H1 (cell line): ENCODE measurements at regions not wholly inside any gene's neighbourhood (a gene's known extent, or its start where the extent isn't known, plus 50 kb on each side); places are given as distances from the start of the nearest gene placed in this dataset.

Experiments used
- CTCF ChIA-PET: fragments of 300-600 bp; sonication (Branson Sonifier 250); formaldehyde crosslinking; loops from one replicate; lab custom pipeline; 2021; ENCODE audit not compliant: partially characterized antibody; lab: Charles Lee
- POLR2A ChIA-PET: fragments of 300-600 bp; sonication (Branson Sonifier 250); formaldehyde crosslinking; loops from one replicate; lab custom pipeline; 2021; ENCODE audit warnings: inconsistent platforms; ENCODE audit not compliant: partially characterized antibody; lab: Charles Lee
- DNase-seq, 2 experiments: peaks; one replicate each; pipeline versions ENCODE4 v3.0.0 to v3.0.0-alpha.2; 2010 to 2022; ENCODE audit warnings: low spot score in 2 of 2, low read depth in 1 of 2, mixed read lengths in 1 of 2
- FAIRE-seq: peaks from 2 replicates; lab custom pipeline; 2011; peaks lifted over from hg19 to GRCh38; lab: Jason Lieb, UNC
- H2AFZ ChIP-seq: 2 replicates; pipeline ENCODE4 v1.8.1; 2012; ENCODE audit warnings: low read length, inconsistent platforms
- H2AK5ac ChIP-seq: 2 replicates; pipeline ENCODE4 v1.6.1; 2013; ENCODE audit warnings: low read depth, low read length
- H2BK120ac ChIP-seq: replicated peaks from 2 replicates; pipeline ENCODE3; 2013; ENCODE audit warnings: low read depth, low read length, inconsistent platforms
- H2BK12ac ChIP-seq: 2 replicates; pipeline ENCODE4 v1.6.1; 2013; ENCODE audit warnings: low read depth, low read length
- H2BK15ac ChIP-seq: 2 replicates; pipeline ENCODE4 v1.6.1; 2013; ENCODE audit warnings: low read length
- H2BK20ac ChIP-seq: 2 replicates; pipeline ENCODE4 v1.6.1; 2013; ENCODE audit warnings: low read length
- H2BK5ac ChIP-seq: 2 replicates; pipeline ENCODE4 v1.6.1; 2013; ENCODE audit warnings: low read depth, low read length
- H3K14ac ChIP-seq: 2 replicates; pipeline ENCODE4 v1.6.1; 2013; ENCODE audit warnings: inconsistent platforms; ENCODE audit not compliant: insufficient read length
- H3K18ac ChIP-seq: 2 replicates; pipeline ENCODE4 v1.6.1; 2013; ENCODE audit warnings: low read length; ENCODE audit errors: extremely low read depth
- H3K23ac ChIP-seq: 2 replicates; pipeline ENCODE4 v1.6.1; 2013; ENCODE audit warnings: inconsistent platforms; ENCODE audit not compliant: insufficient read length
- H3K23me2 ChIP-seq: 2 replicates; pipeline ENCODE4 v1.6.1; 2013; ENCODE audit warnings: low read depth, low read length
- H3K27ac ChIP-seq: 2 replicates; pipeline ENCODE4 v1.6.1; 2011; ENCODE audit warnings: low read depth, low read length, inconsistent platforms
- H3K27me3 ChIP-seq, 4 experiments: replicated peaks in 1 of 4; 1 replicate in 1 of 4; 2 replicates in 3 of 4; pipeline versions ENCODE4 v1.6.1 to v1.8.1; 2011 to 2013; ENCODE audit warnings: low read length in 3 of 4, mild to moderate bottlenecking in 3 of 4, inconsistent platforms in 2 of 4, mixed read lengths in 2 of 4, moderate library complexity in 1 of 4; ENCODE audit not compliant: control insufficient read depth in 3 of 4, insufficient read depth in 3 of 4; ENCODE audit errors: extremely low read depth in 1 of 4
- H3K36me3 ChIP-seq, 4 experiments: 2 replicates each; pipeline versions ENCODE4 v1.6.1 to v1.8.1; 2011 to 2013; ENCODE audit warnings: mild to moderate bottlenecking in 4 of 4, low read length in 3 of 4, moderate library complexity in 2 of 4, control low read depth in 1 of 4, inconsistent platforms in 1 of 4; ENCODE audit not compliant: insufficient read depth in 4 of 4, control insufficient read depth in 2 of 4
- H3K4ac ChIP-seq: replicated peaks from 2 replicates; pipeline ENCODE3; 2013; ENCODE audit warnings: low read length, low read depth, mixed read lengths, inconsistent platforms; ENCODE audit not compliant: insufficient read length
- H3K4me1 ChIP-seq, 4 experiments: replicated peaks in 1 of 4; 1 replicate in 1 of 4; 2 replicates in 3 of 4; pipeline versions ENCODE4 v1.6.1 to v1.8.1; 2011 to 2013; ENCODE audit warnings: low read length in 3 of 4, inconsistent platforms in 2 of 4, mixed read lengths in 1 of 4; ENCODE audit not compliant: insufficient read depth in 4 of 4, control insufficient read depth in 3 of 4
- H3K4me2 ChIP-seq, 2 experiments: 2 replicates each; pipeline versions ENCODE4 v1.6.1 to v1.8.1; 2011 to 2013; ENCODE audit warnings: low read depth in 2 of 2, low read length in 2 of 2, control low read depth in 1 of 2, inconsistent platforms in 1 of 2, mild to moderate bottlenecking in 1 of 2; ENCODE audit not compliant: insufficient read depth in 1 of 2
- H3K4me3 ChIP-seq, 4 experiments: fragments of 200-600, 300-600 bp in 1 of 4; sonication (generic), shearing (Covaris generic), sonication (Bioruptor Twin) in 1 of 4; 2 replicates each; pipeline versions ENCODE4 v1.5.1 to v1.8.1; 2011 to 2016; ENCODE audit warnings: low read length in 4 of 4, low read depth in 3 of 4, control low read depth in 2 of 4, inconsistent platforms in 2 of 4, mild to moderate bottlenecking in 2 of 4, mixed read lengths in 1 of 4, moderate library complexity in 1 of 4; ENCODE audit not compliant: insufficient read depth in 2 of 4; ENCODE audit errors: extremely low read depth in 1 of 4
- H3K56ac ChIP-seq: replicated peaks from 2 replicates; pipeline ENCODE3; 2013; ENCODE audit warnings: low read depth, mild to moderate bottlenecking, mixed read lengths, low read length, inconsistent platforms; ENCODE audit not compliant: insufficient read length
- H3K79me1 ChIP-seq: 2 replicates; pipeline ENCODE4 v1.6.1; 2013; ENCODE audit warnings: low read depth, low read length, control low read depth
- H3K79me2 ChIP-seq, 2 experiments: 2 replicates each; pipeline versions ENCODE4 v1.6.1 to v1.8.1; 2012 to 2013; ENCODE audit warnings: low read length in 2 of 2, mild to moderate bottlenecking in 2 of 2, inconsistent platforms in 1 of 2; ENCODE audit not compliant: insufficient read depth in 2 of 2, control insufficient read depth in 1 of 2
- H3K9ac ChIP-seq, 4 experiments: replicated peaks in 1 of 4; 1 replicate in 1 of 4; 2 replicates in 3 of 4; pipeline versions ENCODE4 v1.6.1 to v1.8.1; 2011 to 2013; ENCODE audit warnings: low read depth in 3 of 4, low read length in 3 of 4, control low read depth in 2 of 4, mild to moderate bottlenecking in 2 of 4, moderate library complexity in 2 of 4, inconsistent platforms in 1 of 4; ENCODE audit errors: extremely low read depth in 1 of 4
- H3K9me3 ChIP-seq, 2 experiments: 2 replicates each; pipeline versions ENCODE4 v1.6.1 to v1.8.1; 2012 to 2013; ENCODE audit warnings: mild to moderate bottlenecking in 2 of 2, moderate library complexity in 2 of 2, control low read depth in 1 of 2, inconsistent platforms in 1 of 2, low read depth in 1 of 2, low read length in 1 of 2, mixed read lengths in 1 of 2; ENCODE audit not compliant: insufficient read depth in 2 of 2
- H4K20me1 ChIP-seq, 2 experiments: replicated peaks in 1 of 2; 2 replicates each; pipeline versions ENCODE3 to v1.8.1; 2011 to 2013; ENCODE audit warnings: inconsistent platforms in 2 of 2, low read length in 2 of 2, mild to moderate bottlenecking in 1 of 2; ENCODE audit not compliant: insufficient read depth in 2 of 2, control insufficient read depth in 1 of 2
- H4K5ac ChIP-seq: 2 replicates; pipeline ENCODE4 v1.6.1; 2013; ENCODE audit warnings: low read length, low read depth, mixed read lengths, inconsistent platforms; ENCODE audit not compliant: insufficient read length
- H4K8ac ChIP-seq: 2 replicates; pipeline ENCODE4 v1.8.0; 2013; ENCODE audit warnings: mild to moderate bottlenecking, moderate library complexity, low read length, inconsistent platforms; ENCODE audit not compliant: insufficient read depth; ENCODE audit errors: extremely low read depth
- H4K91ac ChIP-seq: replicated peaks from 2 replicates; pipeline ENCODE3; 2013; ENCODE audit warnings: low read length, mixed read lengths, inconsistent platforms; ENCODE audit not compliant: insufficient read length
- ATF3 ChIP-seq: IDR thresholded peaks from 2 replicates; pipeline ENCODE4 v1.6.1; 2011; ENCODE audit warnings: low read depth, mild to moderate bottlenecking, low read length; ENCODE audit not compliant: insufficient read depth
- BRCA1 ChIP-seq: IDR thresholded peaks from 2 replicates; pipeline ENCODE4 v1.6.1; 2012; ENCODE audit warnings: low read depth, low read length, improper control_type of control experiment
- CHD1 ChIP-seq: IDR thresholded peaks from 2 replicates; pipeline ENCODE4 v1.6.1; 2012; ENCODE audit warnings: low read depth, low read length, improper control_type of control experiment
- CTBP2 ChIP-seq: IDR thresholded peaks from 2 replicates; pipeline ENCODE4 v1.7.0; 2011; ENCODE audit warnings: borderline replicate concordance, mild to moderate bottlenecking, moderate library complexity, mixed read lengths, low read length; ENCODE audit not compliant: insufficient read depth, insufficient read length
- EZH2 ChIP-seq: fragments of 200-600 bp; sonication (generic); IDR thresholded peaks from 2 replicates; pipeline ENCODE4 v1.7.1; 2012; ENCODE audit warnings: low read depth, mild to moderate bottlenecking, moderate library complexity, low read length, inconsistent platforms; ENCODE audit not compliant: severe bottlenecking
- GABPA ChIP-seq: IDR thresholded peaks from 2 replicates; pipeline ENCODE4 v1.6.1; 2011; ENCODE audit warnings: mild to moderate bottlenecking, low read length, moderate library complexity, borderline replicate concordance; ENCODE audit not compliant: insufficient read depth
- RNF2 ChIP-seq: fragments of 200-900, 300-1000 bp; sonication (generic); IDR thresholded peaks from 2 replicates; pipeline ENCODE4 v1.7.1; 2016; ENCODE audit warnings: borderline replicate concordance, low read depth, mild to moderate bottlenecking, antibody characterized with exemption, low read length; ENCODE audit not compliant: poor library complexity, severe bottlenecking; ENCODE audit errors: missing control alignments
- SAP30 ChIP-seq: fragments of 300-600 bp; sonication (generic); IDR thresholded peaks from 2 replicates; pipeline ENCODE4 v1.7.1; 2012; ENCODE audit warnings: low read length, moderate library complexity, mild to moderate bottlenecking, inconsistent platforms; ENCODE audit not compliant: insufficient read depth, insufficient replicate concordance
- SIRT6 ChIP-seq: IDR thresholded peaks from one replicate; pipeline ENCODE4 v1.7.1; 2012; ENCODE audit warnings: low read length, inconsistent platforms
- SUZ12 ChIP-seq: fragments of 200-600 bp; sonication (generic); IDR thresholded peaks from 2 replicates; pipeline ENCODE4 v1.6.1; 2012; ENCODE audit warnings: mild to moderate bottlenecking, inconsistent platforms, low read length, moderate library complexity, mixed read lengths
- YY1 ChIP-seq: IDR thresholded peaks from 2 replicates; pipeline ENCODE4 v1.6.1; 2011; ENCODE audit warnings: low read depth, mild to moderate bottlenecking, low read length
- WGBS, 2 experiments: shearing (Covaris generic) in 1 of 2; methylation state at CpG; one replicate each; pipeline versions ENCODE4 v1.1.6 to v1.1.7; 2013 to 2015; ENCODE audit warnings: low lambda C conversion rate in 2 of 2, mixed read lengths in 2 of 2, inconsistent platforms in 1 of 2, low coverage in 1 of 2, missing lambda C conversion rate in 1 of 2; ENCODE audit not compliant: insufficient replicate concordance in 2 of 2, insufficient coverage in 1 of 2, insufficient read length in 1 of 2; ENCODE audit errors: extremely low coverage in 1 of 2, missing lambda C conversion rate in 1 of 2; 5-methylcytosine and 5-hydroxymethylcytosine counted together

GRCh38 chr17:72302735-72303134 lies 181.9 kb downstream of the SOX9 start:
- H3K27ac ChIP-seq: no peak overlapping the region
- no peak for TF ChIP-seq SIRT6
- TF ChIP-seq ATF3: no peak
- TF ChIP-seq CHD1: no peak
- TF ChIP-seq YY1: no peak
- TF ChIP-seq SAP30: no peak
- no peak for TF ChIP-seq SUZ12
- no peak for TF ChIP-seq RNF2
- TF ChIP-seq BRCA1: no peak
- TF ChIP-seq CTBP2: no peak
- TF ChIP-seq EZH2: no peak
- no peak for TF ChIP-seq GABPA
- TF ChIP-seq, all 59 proteins: peak for 0
- ChIA-PET CTCF (no interaction called here), POLR2A (no interaction called here)
- H2BK5ac ChIP-seq: no peak overlapping the region
- H3K27me3 ChIP-seq: no peaks in the 10 kb centered on the region
- H4K20me1 ChIP-seq: peaks cover 0 to 2% of the 10 kb centered on the region in 2 experiments
- H4K5ac ChIP-seq: no peak overlapping the region
- H4K91ac ChIP-seq: no peak overlapping the region
- H3K18ac ChIP-seq: no peak overlapping the region
- H4K8ac ChIP-seq: no peak overlapping the region
- H3K36me3 ChIP-seq: no peaks in the 10 kb centered on the region
- H3K9ac ChIP-seq: no peak overlapping the region
- H2BK120ac ChIP-seq: no peak overlapping the region
- H3K79me1 ChIP-seq: peaks cover 4% of the 10 kb centered on the region; the same call in 1 of the 2 replicates
- FAIRE-seq: no peak
- no peak overlapping the region for H3K4me2 ChIP-seq
- H2AK5ac ChIP-seq: no peak overlapping the region
- no peak overlapping the region for H2BK15ac ChIP-seq
- no peak overlapping the region for H3K23ac ChIP-seq
- H2AFZ ChIP-seq: no peak overlapping the region
- no peaks in the 10 kb centered on the region; a peak in 1 of 4 replicates for H3K79me2 ChIP-seq
- no peak overlapping the region for H3K4ac ChIP-seq
- H3K14ac ChIP-seq: no peak overlapping the region
- H3K23me2 ChIP-seq: peaks cover 12% of the 10 kb centered on the region
- H3K56ac ChIP-seq: no peak overlapping the region
- H3K9me3 ChIP-seq: no peaks in the 10 kb centered on the region
- DNase-seq: no peak
- no peak overlapping the region for H2BK12ac ChIP-seq
- H3K4me1 ChIP-seq: no peaks in the 10 kb centered on the region
- WGBS, 2 experiments: 98% methylated on average over 4 of the region's 4 CpGs; no CpG with 5 or more reads in 1 of the 2 experiments
- H3K4me3 ChIP-seq: no peak overlapping the region
- H2BK20ac ChIP-seq: no peak overlapping the region
